K562 (cell line): ENCODE measurements at regions not wholly inside any gene's neighbourhood (a gene's known extent, or its start where the extent isn't known, plus 50 kb on each side); places are given as distances from the start of the nearest gene placed in this dataset.

Source experiments
- ATAC-seq: fragments of 200-7000 bp; cut with Tn5 transposase; 3 replicates; pipeline ENCODE4 v1.9.1; 2020; ENCODE audit warnings: moderate library complexity
- BruUV-seq: library from RNA; stranded (reverse); fragments of 400-500 nt; replicated peaks from 2 replicates; lab custom pipeline; 2021; lab: Mats Ljungman, UMichigan
- CTCF ChIA-PET: fragments of 300-600 bp; formaldehyde crosslinking; extraction: SDS; loops from one replicate; lab custom pipeline; 2021; ENCODE audit warnings: low intra/inter-chr PET ratio; lab: Yijun Ruan, JAX
- POLR2A ChIA-PET: fragments of 300-600, 350-650 bp; sonication (Branson Sonifier 250); formaldehyde crosslinking; extraction: SDS; loops from one replicate; lab custom pipeline; 2021; ENCODE audit warnings: antibody characterized with exemption, inconsistent platforms; lab: Yijun Ruan, JAX
- DNase-seq, 4 experiments: peaks; one replicate each; pipeline versions ENCODE4 v3.0.0 to v3.0.0-alpha.2; 2011 to 2018; ENCODE audit warnings: low spot score in 3 of 4, mixed read lengths in 3 of 4; ENCODE audit errors: extremely low read depth in 1 of 4
- FAIRE-seq: peaks from 2 replicates; lab custom pipeline; 2011; peaks lifted over from hg19 to GRCh38; lab: Jason Lieb, UNC
- H2AFZ ChIP-seq: 2 replicates; pipeline ENCODE4 v1.6.0; 2011; ENCODE audit warnings: low read depth, low read length, control low read depth, inconsistent platforms
- H3K27ac ChIP-seq: fragments of 200-600 bp; 3 replicates; pipeline ENCODE4 v1.8.0; 2011; ENCODE audit warnings: low read depth, mild to moderate bottlenecking, control low read depth, inconsistent platforms, low read length, moderate library complexity, mixed read lengths; ENCODE audit errors: extremely low read depth
- H3K27me3 ChIP-seq, 2 experiments: fragments of 300-600 bp in 1 of 2; 2 replicates in 1 of 2; 3 replicates in 1 of 2; pipeline versions ENCODE4 v1.6.0 to v1.8.0; 2011; ENCODE audit warnings: inconsistent platforms in 2 of 2, low read length in 2 of 2, mild to moderate bottlenecking in 1 of 2, mixed read lengths in 1 of 2, moderate library complexity in 1 of 2; ENCODE audit not compliant: control insufficient read depth in 2 of 2, insufficient read depth in 2 of 2
- H3K36me3 ChIP-seq: fragments of 300-600 bp; 3 replicates; pipeline ENCODE4 v1.8.0; 2011; ENCODE audit warnings: mild to moderate bottlenecking, low read length, inconsistent platforms; ENCODE audit not compliant: control insufficient read depth, insufficient read depth
- H3K4me1 ChIP-seq, 2 experiments: fragments of 200-600 bp in 1 of 2; replicated peaks in 1 of 2; 2 replicates in 1 of 2; 3 replicates in 1 of 2; pipeline versions ENCODE4 v1.5.1 to v1.8.0; 2011; ENCODE audit warnings: inconsistent platforms in 2 of 2, low read length in 2 of 2, mild to moderate bottlenecking in 1 of 2, mixed read lengths in 1 of 2, moderate library complexity in 1 of 2; ENCODE audit not compliant: control insufficient read depth in 2 of 2, insufficient read depth in 2 of 2
- H3K4me2 ChIP-seq: 2 replicates; pipeline ENCODE4 v1.6.1; 2011; ENCODE audit warnings: low read length, control low read depth, inconsistent platforms, mixed read lengths; ENCODE audit not compliant: insufficient read depth
- H3K4me3 ChIP-seq: fragments of 200-600 bp; sonication (generic), shearing (Covaris generic); 2 replicates; pipeline ENCODE4 v1.5.1; 2016; ENCODE audit warnings: control low read depth, inconsistent platforms
- H3K79me2 ChIP-seq: fragments of 200-600 bp; 3 replicates; pipeline ENCODE4 v1.8.0; 2011; ENCODE audit warnings: low read length, inconsistent platforms; ENCODE audit not compliant: control insufficient read depth, insufficient read depth
- H3K9ac ChIP-seq, 2 experiments: 2 replicates each; pipeline versions ENCODE4 v1.6.0 to v1.6.1; 2011; ENCODE audit warnings: low read depth in 2 of 2, low read length in 2 of 2, control low read depth in 1 of 2, inconsistent platforms in 1 of 2, mild to moderate bottlenecking in 1 of 2, mixed read lengths in 1 of 2; ENCODE audit not compliant: insufficient read depth in 1 of 2
- H3K9me1 ChIP-seq: one replicate; pipeline ENCODE4 v1.6.0; 2011; ENCODE audit warnings: inconsistent platforms, mild to moderate bottlenecking, low read length, moderate library complexity; ENCODE audit not compliant: control insufficient read depth, insufficient read depth
- H3K9me3 ChIP-seq: replicated peaks from 2 replicates; pipeline ENCODE4 v1.5.1; 2011; ENCODE audit warnings: low read depth, low read length, inconsistent platforms; ENCODE audit not compliant: control insufficient read depth, insufficient read depth
- H4K20me1 ChIP-seq: replicated peaks from 2 replicates; pipeline ENCODE4 v1.6.1; 2011; ENCODE audit warnings: low read length, inconsistent platforms, mixed read lengths; ENCODE audit not compliant: control insufficient read depth, insufficient read depth
- ARID2 ChIP-seq: fragments of 450-650 bp; IDR thresholded peaks from 2 replicates; pipeline ENCODE4 v1.6.1; 2017; ENCODE audit warnings: antibody characterized with exemption, mild to moderate bottlenecking
- CAMTA2 ChIP-seq: fragments of 250-450 bp; sonication (Bioruptor Pico); conservative IDR thresholded peaks from 2 replicates; pipeline ENCODE4 v1.5.1; 2022
- CBFA2T3 ChIP-seq: fragments of 450-650 bp; IDR thresholded peaks from 2 replicates; pipeline ENCODE4 v1.6.1; 2017
- ETV1 ChIP-seq: fragments of 450-650 bp; conservative IDR thresholded peaks from 2 replicates; pipeline ENCODE4 v1.6.1; 2016; ENCODE audit warnings: missing genetic modification characterization, control low read depth, low read depth, missing compliant biosample characterization
- HCFC1 ChIP-seq: IDR thresholded peaks from 2 replicates; pipeline ENCODE4 v1.6.1; 2012; ENCODE audit warnings: low read depth, low read length, improper control_type of control experiment
- MTF1 ChIP-seq: fragments of 250-450 bp; sonication (Bioruptor Pico); IDR thresholded peaks from 2 replicates; pipeline ENCODE4 v1.9.0; 2021; ENCODE audit warnings: moderate library complexity, mild to moderate bottlenecking, inconsistent platforms, borderline replicate concordance
- PURB ChIP-seq: sonication (generic); formaldehyde crosslinking; IDR thresholded peaks from 2 replicates; pipeline ENCODE4 v1.9.0; 2021; ENCODE audit warnings: low read depth, mild to moderate bottlenecking, missing genetic modification reagents
- RBM34 ChIP-seq: fragments of 200-400 bp; formaldehyde crosslinking; IDR thresholded peaks from 2 replicates; pipeline ENCODE4 v1.6.1; 2018; ENCODE audit warnings: low read length, borderline replicate concordance; ENCODE audit not compliant: insufficient read depth
- SNRNP70 ChIP-seq: fragments of 200-400 bp; formaldehyde crosslinking; optimal IDR thresholded peaks from 2 replicates; pipeline ENCODE3; 2017; ENCODE audit warnings: low read depth, low read length
- TBL1XR1 ChIP-seq, 2 experiments: IDR thresholded peaks; 2 replicates each; pipeline ENCODE4 v1.6.1; 2012; ENCODE audit warnings: improper control_type of control experiment in 2 of 2, low read length in 2 of 2, mild to moderate bottlenecking in 1 of 2
- TOE1 ChIP-seq, 2 experiments: fragments of 450-650 bp in 1 of 2; sonication (generic) in 1 of 2; formaldehyde crosslinking in 1 of 2; IDR thresholded peaks; 2 replicates each; pipeline versions ENCODE4 v1.7.1 to v1.8.0; 2016 to 2022; ENCODE audit warnings: borderline replicate concordance in 2 of 2, mild to moderate bottlenecking in 2 of 2, antibody characterized with exemption in 1 of 2, inconsistent platforms in 1 of 2, low read depth in 1 of 2, missing genetic modification reagents in 1 of 2, moderate library complexity in 1 of 2
- ZFP36 ChIP-seq: fragments of 150-350 bp; IDR thresholded peaks from 2 replicates; pipeline ENCODE4 v1.6.1; 2018; ENCODE audit warnings: low read length, low read depth; ENCODE audit not compliant: partially characterized antibody
- ZNF134 ChIP-seq: fragments of 250-450 bp; sonication (Bioruptor Pico); conservative IDR thresholded peaks from 2 replicates; pipeline ENCODE4 v1.4.0; 2020
- WGBS: fragments of 100-300 bp; shearing (Covaris generic); methylation state at CpG from one replicate; pipeline ENCODE4 v1.1.6; 2016; ENCODE audit warnings: low coverage, mixed read lengths; ENCODE audit not compliant: insufficient coverage; ENCODE audit errors: missing lambda C conversion rate; 5-methylcytosine and 5-hydroxymethylcytosine counted together
- in situ Hi-C: fragments of 300-500 bp; cut with MboI; formaldehyde crosslinking; loops from 4 replicates; pipeline ENCODE4 v1.15.0; 2018; ENCODE audit warnings: inconsistent platforms, mixed read lengths
- intact Hi-C: fragments of 100-400 bp; cut with micrococcal nuclease; formaldehyde crosslinking; loops from 2 replicates; pipeline ENCODE4 v1.14.2; 2022
- TF ChIP-seq, protein P1 (sequence below): sonication (generic); IDR thresholded peaks from 2 replicates; pipeline ENCODE4 v1.6.1; 2016
- TF ChIP-seq, protein P2 (sequence below): fragments of 450-650 bp; formaldehyde crosslinking; IDR thresholded peaks from 2 replicates; pipeline ENCODE4 v1.4.0; 2020; ENCODE audit warnings: mild to moderate bottlenecking, moderate library complexity
- TF ChIP-seq, protein P3 (sequence below): fragments of 450-650 bp; formaldehyde crosslinking; conservative IDR thresholded peaks from 2 replicates; pipeline ENCODE4 v1.4.0; 2022; ENCODE audit warnings: mild to moderate bottlenecking, missing genetic modification characterization

DNA sequence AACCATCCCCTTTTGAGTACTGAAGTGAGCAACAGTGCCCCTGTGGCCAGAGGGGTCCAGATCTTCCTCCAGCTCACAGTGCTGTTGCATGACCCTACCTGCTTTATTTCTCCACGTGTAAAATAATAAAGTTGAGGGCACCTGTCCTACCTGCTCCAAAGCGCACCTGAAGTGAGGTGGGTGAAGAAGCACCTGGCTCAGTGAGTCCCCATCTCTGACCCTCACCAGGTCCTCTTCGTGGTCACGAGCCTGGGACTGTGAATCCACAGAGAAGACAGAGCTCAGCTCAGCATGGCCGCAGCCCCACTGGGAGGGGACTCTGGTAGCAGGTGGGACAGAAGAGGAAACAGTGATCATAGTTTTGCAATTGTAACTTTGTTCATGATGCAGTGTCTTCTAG lies 976.7 kb upstream of the TMEM132C start:
- Histone ChIP-seq H2AFZ (no peak overlapping the region), H3K36me3 (no peaks in the 10 kb centered on the region), H3K79me2 (no peaks in the 10 kb centered on the region), H3K4me1 (peaks cover 0 to 3% of the 10 kb centered on the region in 2 experiments; a peak in 2 of 5 replicates), H3K9me3 (no peaks in the 10 kb centered on the region), H3K9me1 (no peaks in the 10 kb centered on the region), H3K4me3 (no peak overlapping the region), H4K20me1 (no peaks in the 10 kb centered on the region; the same call in 1 of the 2 replicates), H3K27me3 (peaks cover 12 to 23% of the 10 kb centered on the region in 2 experiments), H3K4me2 (no peak overlapping the region), H3K27ac (no peak overlapping the region), H3K9ac (no peak overlapping the region)
- no TSS peak for BruUV-seq
- POLR2A ChIA-PET = interaction anchor here (0.6 to 2.0 kb wide), 2 partner anchors 8 to 649 kb away, joined by 4 read pairs; no protein-coding TSS in a partner anchor
- TF ChIP-seq, protein P1, sequence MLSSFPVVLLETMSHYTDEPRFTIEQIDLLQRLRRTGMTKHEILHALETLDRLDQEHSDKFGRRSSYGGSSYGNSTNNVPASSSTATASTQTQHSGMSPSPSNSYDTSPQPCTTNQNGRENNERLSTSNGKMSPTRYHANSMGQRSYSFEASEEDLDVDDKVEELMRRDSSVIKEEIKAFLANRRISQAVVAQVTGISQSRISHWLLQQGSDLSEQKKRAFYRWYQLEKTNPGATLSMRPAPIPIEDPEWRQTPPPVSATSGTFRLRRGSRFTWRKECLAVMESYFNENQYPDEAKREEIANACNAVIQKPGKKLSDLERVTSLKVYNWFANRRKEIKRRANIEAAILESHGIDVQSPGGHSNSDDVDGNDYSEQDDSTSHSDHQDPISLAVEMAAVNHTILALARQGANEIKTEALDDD = no peak
- TF ChIP-seq RBM34 (no peak), TOE1 (IDR thresholded peaks at IDR 0.05; ENCODE audit: borderline replicate concordance) (no peak), TOE1 (CRISPR knock-in tag; IDR thresholded peaks at IDR 0.05; ENCODE audit: borderline replicate concordance, low read depth) (no peak), PURB (CRISPR knock-in tag) (no peak), ETV1 (tag) (no peak), CAMTA2 (CRISPR knock-in tag) (no peak), TBL1XR1 (IDR thresholded peaks at IDR 0.05; ENCODE audit: low read length in 2 of 2) (no peak), CBFA2T3 (no peak), SNRNP70 (no peak), HCFC1 (no peak), ARID2 (no peak), MTF1 (CRISPR knock-in tag) (no peak), ZFP36 (no peak), ZNF134 (no peak)
- TF ChIP-seq, protein P2, sequence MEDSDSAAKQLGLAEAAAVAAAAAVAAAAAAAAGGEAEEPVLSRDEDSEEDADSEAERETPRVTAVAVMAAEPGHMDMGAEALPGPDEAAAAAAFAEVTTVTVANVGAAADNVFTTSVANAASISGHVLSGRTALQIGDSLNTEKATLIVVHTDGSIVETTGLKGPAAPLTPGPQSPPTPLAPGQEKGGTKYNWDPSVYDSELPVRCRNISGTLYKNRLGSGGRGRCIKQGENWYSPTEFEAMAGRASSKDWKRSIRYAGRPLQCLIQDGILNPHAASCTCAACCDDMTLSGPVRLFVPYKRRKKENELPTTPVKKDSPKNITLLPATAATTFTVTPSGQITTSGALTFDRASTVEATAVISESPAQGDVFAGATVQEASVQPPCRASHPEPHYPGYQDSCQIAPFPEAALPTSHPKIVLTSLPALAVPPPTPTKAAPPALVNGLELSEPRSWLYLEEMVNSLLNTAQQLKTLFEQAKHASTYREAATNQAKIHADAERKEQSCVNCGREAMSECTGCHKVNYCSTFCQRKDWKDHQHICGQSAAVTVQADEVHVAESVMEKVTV (CRISPR knock-in tag) = no peak
- TF ChIP-seq, protein P3, sequence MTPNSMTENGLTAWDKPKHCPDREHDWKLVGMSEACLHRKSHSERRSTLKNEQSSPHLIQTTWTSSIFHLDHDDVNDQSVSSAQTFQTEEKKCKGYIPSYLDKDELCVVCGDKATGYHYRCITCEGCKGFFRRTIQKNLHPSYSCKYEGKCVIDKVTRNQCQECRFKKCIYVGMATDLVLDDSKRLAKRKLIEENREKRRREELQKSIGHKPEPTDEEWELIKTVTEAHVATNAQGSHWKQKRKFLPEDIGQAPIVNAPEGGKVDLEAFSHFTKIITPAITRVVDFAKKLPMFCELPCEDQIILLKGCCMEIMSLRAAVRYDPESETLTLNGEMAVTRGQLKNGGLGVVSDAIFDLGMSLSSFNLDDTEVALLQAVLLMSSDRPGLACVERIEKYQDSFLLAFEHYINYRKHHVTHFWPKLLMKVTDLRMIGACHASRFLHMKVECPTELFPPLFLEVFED (CRISPR knock-in tag) = no peak
- WGBS = 2% methylated on average over 5 of the region's 5 CpGs
- CTCF ChIA-PET = no interaction called here
- DNase-seq (no peak), ATAC-seq (peak; percentile 33; the same call in 1 of the 3 replicates), FAIRE-seq (no peak)
- in situ Hi-C loops = loop anchor here (5.0 to 10.0 kb wide), 2 partner anchors 183 to 495 kb away; no protein-coding TSS in a partner anchor
- intact Hi-C loops = loop anchor here (5.0 kb wide), 1 partner anchor 143 kb away; no protein-coding TSS in a partner anchor
